ENCODE measurements at regions not wholly inside any gene's neighbourhood (a gene's known extent, or its start where the extent isn't known, plus 50 kb on each side); places are given as distances from the start of the nearest gene placed in this dataset.
A peak's percentile ranks its signal among the peaks of the same experiment; 100 is the strongest.

DNA sequence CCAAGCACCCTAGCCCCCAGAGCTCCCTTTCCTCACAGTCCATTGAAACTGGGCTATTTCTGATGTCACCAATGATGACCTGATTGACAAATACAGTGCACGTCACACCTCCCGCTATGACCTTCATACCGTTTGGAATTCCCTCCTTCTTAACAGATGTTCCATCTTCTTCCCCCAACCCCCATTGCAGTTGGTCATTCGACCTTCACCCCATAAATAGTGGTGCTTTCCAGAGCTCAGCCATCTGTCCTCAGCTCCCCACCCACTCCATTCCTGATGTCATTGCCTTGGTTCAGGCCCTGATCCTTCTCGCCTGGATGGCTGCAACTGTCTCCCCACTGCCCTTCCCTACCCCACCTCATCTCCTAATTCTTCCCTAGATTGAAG lies 198.5 kb downstream of the SOD2 start:
- DNase-seq (ENCODE audit: low read depth, low spot score): no peak
- no peak overlapping the region for H3K4me3 ChIP-seq (ENCODE audit: low read length)

DNA sequence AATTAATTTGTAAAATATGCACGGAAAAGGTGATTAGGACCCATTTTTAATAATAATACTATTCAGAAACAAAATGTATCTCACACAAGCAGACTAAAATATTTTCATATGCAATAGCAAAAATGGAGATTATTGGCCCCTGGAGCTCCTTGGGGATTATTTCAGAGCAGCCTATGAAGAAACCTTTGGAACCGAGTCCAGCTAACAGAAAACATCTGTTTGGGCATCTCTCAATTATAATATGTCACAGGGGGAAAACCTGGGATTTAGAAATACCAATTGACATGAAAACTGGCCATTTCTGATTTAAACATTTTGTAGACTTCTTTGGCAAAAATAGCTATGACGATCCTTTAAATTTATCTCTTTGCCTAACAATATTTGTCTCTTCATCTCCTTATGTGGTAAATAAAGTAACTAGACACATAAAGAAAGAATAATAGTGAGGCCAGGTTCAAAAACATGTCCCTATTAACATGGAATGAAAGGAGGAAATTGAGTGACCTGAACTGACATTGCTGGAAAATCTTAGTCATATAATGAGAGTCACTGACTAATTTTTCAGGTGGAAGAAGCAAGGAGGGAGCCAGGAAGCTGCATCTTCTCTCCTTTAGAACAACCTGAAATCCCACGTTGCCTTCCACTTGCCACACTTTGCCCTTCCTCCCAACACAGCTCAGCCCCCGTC lies 199.0 kb downstream of the SOD2 start:
- no peak for DNase-seq (ENCODE audit: low read depth, low spot score)
- no peak overlapping the region for H3K4me3 ChIP-seq (ENCODE audit: low read length)

DNA sequence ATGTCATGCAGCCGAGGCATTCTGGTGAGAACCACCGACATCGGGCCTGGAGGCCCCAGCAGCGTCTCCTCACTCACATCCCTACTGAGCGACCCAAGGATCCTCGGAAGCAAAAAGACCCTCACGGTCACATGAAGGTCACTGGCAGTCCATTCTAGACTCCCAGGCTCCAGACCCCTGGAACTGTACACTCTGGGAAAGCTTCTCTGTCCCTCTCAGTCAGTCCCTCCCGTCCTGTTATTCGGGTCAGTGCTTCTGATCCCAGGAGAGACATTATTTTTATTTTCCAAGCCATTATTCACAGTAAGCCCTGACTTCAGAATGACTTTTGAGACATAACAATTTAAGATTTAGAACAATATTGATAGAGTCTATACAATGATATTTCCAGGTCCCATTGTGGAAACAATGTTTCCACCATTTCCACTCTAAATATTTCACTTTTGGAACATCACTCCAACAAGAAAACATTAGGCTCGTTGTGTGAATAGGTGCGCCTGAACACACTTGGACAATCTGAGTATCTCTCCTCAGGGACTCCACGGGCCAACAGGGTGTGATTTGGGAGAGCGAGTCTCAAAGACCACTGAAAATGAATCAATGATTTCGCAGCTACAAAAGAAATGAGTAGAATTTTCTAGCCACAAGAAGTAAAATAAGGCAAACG lies 199.7 kb downstream of the SOD2 start:
- DNase-seq (ENCODE audit: low read depth, low spot score): no peak

DNA sequence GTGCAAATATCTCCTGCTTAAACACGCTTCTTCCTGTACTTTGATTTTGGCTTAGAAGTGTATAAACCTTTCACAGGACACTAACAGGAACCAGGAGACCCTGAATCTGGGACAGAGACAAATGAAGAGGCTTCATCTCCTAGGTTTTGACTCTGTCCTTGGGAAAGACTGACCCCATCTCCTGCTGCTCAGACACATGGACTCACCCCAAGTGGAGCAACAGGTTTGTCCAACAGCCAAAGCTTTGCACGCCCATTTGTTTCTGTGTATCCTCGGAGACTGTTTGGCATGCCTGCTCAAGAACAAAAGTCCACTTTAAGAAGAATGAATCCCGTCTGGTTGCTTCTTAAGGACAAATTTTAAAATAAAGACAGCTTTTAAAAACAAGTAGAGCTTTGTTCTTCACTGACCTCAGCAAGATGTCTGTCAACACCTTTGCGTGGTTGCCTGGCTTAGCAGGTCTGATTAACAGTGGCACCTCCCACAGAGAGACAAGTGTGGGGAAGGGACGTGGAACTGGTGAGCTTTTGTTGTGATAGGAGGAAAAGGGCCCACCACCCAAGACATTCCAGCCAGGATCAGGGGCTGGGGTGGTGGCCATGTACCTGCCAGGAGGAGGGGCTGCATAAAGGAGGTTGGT lies 202.6 kb downstream of the SOD2 start:
- H3K4me3 ChIP-seq (ENCODE audit: low read length): no peak overlapping the region
- DNase-seq (ENCODE audit: low read depth, low spot score): no peak

More for the DNA sequence above, 199.7 kb downstream of the SOD2 start:
- no peak overlapping the region for H3K4me3 ChIP-seq (ENCODE audit: low read length)

DNA sequence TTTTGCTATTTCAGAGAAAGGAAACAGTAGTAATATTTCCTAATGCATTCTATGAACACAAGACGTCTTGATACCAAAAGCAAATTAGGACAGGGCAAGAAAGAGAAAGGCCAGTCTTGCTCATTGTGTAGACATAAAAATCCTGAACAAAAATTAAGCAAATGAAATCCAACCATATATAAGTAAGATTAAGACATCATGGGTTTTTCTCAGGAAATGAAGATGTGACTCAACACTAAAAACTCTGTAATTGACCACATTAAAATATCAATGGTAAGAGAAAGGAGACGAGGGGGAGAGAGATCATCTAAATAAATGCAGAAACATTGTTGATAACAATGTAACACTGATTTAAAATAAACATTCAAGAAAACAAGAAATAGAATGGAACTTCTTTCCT lies 205.4 kb downstream of the SOD2 start:
- no peak overlapping the region for H3K4me3 ChIP-seq (ENCODE audit: low read length)
- DNase-seq (ENCODE audit: low read depth, low spot score): no peak

DNA sequence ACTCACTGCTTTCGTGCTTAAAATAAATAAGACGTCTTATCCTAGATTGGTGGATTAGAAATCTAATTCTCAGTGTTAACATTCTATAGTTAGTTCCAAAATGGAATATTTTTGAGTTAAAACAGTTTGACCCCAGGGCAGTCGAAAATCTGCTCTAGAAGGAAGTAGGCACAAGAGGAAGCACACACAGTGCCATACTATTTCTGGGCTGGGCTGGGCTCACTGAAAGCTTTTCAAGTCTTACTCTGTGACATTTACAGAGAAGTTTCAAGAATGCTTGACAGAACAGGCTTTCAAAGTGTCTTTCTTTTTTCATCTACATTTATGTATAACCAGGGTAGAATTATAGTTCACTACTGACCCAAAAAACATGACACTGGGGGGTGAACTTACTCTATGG lies 209.8 kb downstream of the SOD2 start:
- DNase-seq (ENCODE audit: low read depth, low spot score): no peak

DNA sequence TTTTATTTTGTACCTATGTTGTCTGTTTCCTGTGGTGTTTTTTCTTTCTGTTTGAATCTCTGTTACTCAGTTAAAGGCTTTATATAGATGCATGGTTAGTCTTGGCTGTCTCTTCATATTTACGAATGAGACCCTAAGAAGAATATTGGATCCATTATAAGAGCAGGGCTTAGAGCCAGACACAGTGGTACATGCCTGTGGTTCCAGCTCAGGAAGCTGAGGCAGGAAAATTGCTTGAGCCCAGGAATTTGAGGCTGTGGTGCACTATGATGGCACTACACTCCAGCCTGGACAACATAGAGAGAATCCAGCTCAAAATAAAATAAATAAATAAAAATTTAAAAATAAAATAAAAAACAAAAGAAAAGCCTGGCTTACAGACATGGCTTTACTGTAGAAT lies 211.1 kb downstream of the SOD2 start:
- H3K4me3 ChIP-seq (ENCODE audit: low read length): no peak overlapping the region
- no peak for DNase-seq (ENCODE audit: low read depth, low spot score)

More for the DNA sequence above, 209.8 kb downstream of the SOD2 start:
- no peak overlapping the region for H3K4me3 ChIP-seq (ENCODE audit: low read length)

DNA sequence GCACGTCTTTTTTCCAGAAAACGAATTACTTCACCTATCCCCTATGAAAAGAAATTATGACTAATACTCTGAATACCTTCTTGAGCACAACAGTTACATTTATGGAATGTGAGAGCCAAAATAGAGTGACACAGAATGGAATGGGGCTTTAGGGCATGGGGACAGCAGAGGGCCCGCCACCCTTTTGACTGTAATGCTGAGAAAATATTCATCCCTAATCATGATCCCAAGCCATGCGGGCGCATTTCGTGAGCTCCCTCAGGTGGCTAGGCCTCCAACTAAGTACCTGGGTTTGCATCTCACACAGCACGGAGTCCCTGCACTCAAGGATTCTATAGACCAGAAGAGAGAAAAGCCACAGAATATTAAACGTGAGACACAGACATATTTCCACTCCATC lies 212.6 kb downstream of the SOD2 start:
- H3K4me3 ChIP-seq (ENCODE audit: low read length): no peak overlapping the region
- no peak for DNase-seq (ENCODE audit: low read depth, low spot score)

DNA sequence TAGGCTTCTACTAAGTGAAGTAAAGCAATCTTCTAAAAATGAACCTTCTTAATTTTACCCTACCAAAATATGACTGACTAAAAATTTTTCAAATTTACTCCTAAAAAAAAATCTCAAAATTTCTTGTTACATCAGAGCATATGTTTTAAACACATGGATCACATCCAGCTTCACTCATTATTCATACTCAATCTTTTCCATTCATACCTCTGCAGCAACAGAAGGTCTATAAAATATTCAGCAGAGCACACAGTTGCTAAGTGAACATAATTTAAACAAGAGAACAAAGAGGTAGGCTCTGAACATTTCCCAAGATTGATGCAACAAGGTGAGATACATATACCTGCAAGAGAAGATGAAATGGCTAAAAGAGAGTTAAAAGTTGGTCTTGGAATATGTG lies 213.9 kb downstream of the SOD2 start:
- no peak overlapping the region for H3K4me3 ChIP-seq (ENCODE audit: low read length)
- DNase-seq (ENCODE audit: low read depth, low spot score): no peak

DNA sequence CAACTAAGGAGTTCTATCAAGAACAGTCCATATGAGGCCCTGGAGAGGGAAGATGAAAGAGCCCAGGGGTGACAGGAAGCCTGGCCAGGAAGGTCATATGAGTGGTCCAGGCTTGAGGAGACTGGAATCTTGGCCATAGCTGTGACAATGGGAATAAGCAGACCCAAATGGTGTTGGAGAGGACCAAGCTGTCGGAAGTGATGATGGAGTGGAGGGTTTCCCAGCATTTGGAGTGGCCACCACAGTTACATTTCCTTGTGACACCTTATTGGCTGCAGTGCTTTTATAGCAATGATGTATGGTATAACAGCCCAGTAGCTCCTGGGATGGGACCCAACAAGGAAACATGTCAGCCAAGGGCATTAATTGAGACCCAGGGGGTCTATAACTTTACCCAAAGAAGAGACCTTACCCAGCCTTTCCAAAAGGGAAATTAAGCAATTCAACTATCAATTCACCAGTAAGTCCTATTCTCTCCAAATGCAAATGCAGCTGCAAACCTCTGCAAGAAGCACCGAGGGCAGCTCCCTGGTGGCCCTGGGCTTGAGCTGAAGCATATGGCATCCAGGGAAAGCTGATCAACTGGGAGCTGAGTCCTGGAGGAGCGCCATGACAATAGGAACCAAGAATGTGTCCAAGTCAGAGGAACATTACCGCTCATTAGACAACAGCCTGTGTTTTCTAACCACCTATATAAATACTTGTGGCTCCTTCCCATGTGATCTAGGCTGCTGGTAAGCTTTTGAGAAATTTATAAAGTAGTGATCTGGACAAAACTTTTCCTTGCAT lies 219.4 kb downstream of the SOD2 start:
- no peak for DNase-seq (ENCODE audit: low read depth, low spot score)
- H3K4me3 ChIP-seq (ENCODE audit: low read length): no peak overlapping the region

DNA sequence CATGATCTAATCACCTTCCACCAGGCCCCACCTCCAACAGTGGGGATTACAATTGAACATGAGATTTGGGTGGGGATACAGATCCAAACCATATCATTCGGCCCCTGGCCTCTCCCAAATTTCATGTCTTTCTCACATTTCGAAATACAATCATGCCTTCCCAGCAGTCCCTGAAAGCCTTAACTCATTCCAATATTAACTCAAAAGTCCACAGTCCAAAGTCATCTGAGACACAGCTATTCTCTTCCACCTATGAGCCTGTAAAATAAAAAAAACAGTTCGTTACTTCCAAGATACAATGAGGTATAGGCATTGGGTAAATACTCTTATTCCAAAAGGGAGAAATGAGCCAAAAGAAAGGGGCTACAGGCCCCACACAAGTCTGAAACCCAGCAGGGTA lies 222.6 kb downstream of the SOD2 start:
- no peak overlapping the region for H3K4me3 ChIP-seq (ENCODE audit: low read length)
- DNase-seq (ENCODE audit: low read depth, low spot score): no peak

DNA sequence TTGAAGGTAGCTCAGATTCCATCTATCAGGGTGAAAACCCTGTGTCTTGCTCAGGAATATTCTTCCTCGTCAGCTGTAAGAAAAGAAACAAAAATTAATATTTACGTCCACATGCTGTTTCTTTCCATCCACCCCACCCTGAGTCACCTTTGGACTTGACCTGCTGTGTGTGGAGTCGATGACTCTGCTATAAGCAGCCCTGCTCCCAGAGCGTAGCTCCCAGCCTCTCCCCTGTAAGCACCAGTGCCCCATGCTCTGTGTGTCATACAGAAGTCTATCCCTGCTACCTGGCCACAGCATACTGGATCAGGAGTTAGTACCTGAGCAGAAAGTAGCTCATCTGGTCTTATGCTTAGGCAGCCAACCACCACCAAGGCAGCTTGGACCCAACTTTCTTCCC lies 223.6 kb downstream of the SOD2 start:
- H3K4me3 ChIP-seq (ENCODE audit: low read length): no peak overlapping the region
- DNase-seq (ENCODE audit: low read depth, low spot score): no peak

DNA sequence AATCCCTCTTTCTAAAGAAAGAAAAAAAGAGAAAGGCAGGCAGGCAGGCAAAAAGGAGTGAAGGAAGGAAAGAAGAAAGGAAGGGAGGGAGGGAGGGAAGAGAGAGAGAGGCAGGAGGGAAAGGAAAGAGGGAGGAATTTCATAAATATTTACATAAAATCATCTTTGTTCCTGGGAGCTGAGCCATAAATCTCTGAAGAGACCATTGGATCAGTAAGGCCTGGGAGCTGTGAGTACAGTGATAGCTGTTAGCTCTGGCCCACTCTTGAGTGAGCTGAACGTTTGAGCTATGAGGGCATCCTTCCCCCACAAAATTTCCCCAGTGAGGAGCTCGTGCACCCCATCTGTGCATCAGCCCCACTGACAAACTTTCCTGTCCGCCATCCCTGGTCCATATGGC lies 224.0 kb downstream of the SOD2 start:
- DNase-seq (ENCODE audit: low read depth, low spot score): no peak
- no peak overlapping the region for H3K4me3 ChIP-seq (ENCODE audit: low read length)

DNA sequence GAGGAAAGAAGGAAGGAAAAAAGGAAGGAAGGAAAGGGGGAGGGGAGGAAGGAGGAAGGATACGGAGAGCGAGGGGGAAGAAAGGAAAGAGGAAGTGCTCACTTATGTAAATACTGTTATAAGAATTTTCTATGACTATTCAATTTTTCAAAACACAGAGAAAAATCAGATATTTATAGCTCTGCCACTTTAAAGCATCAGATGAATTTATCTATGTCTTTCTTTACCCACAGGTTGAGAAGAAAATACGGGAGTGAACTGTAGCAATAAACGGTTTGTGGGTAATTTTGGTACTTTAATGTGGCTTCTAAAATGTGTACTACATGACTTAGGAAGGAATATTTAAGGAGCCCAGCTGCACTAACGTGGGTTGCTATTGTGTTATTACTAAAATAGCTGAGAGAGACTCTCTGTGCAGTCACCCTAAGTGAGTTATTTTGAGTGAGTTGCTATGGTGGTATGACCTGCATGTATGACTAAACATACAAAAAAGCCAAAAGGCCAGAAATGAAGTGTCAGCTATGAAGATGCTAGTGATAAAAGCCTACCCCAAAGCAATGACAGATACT lies 225.5 kb downstream of the SOD2 start:
- H3K4me3 ChIP-seq (ENCODE audit: low read length): no peak overlapping the region
- peak; percentile 96 for DNase-seq (ENCODE audit: low read depth, low spot score)

DNA sequence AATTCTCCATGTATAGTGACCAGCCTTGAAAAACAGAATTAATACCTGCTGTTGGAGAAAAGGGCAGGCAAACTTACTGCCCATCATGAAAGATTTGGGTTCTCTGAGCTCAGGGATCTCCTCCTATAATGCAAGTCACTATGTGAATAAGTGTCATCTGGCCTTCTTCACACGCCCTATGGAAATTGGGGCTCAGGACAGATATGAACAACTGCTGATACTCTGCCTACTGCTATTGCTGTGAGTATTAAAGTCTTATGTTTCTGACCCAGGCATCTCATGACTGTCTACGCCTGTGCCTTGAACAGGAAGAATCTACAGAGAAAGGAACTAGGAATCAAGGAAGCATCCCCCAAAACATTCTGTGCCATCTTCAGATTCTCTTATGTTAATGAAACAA lies 226.1 kb downstream of the SOD2 start:
- H3K4me3 ChIP-seq (ENCODE audit: low read length): no peak overlapping the region

DNA sequence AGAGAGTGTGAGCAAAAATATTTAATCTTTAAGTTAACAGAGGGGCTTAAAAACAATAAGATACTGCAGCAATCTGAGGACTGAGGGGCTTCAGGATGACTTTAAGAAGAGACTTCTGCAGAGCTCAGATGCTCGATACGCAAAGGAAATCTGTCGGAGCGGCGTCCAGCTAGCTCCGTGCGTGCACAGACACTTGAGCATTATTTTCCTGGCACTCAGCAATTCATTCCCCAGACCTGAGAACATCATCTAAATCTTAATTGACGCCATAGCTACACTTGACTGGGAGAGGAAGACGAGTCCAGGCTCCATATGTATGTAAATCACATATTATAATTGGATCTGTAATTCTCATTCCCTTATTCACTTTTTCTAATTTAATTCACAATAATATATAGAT lies 228.2 kb downstream of the SOD2 start:
- DNase-seq (ENCODE audit: low read depth, low spot score): no peak
- no peak overlapping the region for H3K4me3 ChIP-seq (ENCODE audit: low read length)

More for the DNA sequence above, 226.1 kb downstream of the SOD2 start:
- no peak for DNase-seq (ENCODE audit: low read depth, low spot score)

DNA sequence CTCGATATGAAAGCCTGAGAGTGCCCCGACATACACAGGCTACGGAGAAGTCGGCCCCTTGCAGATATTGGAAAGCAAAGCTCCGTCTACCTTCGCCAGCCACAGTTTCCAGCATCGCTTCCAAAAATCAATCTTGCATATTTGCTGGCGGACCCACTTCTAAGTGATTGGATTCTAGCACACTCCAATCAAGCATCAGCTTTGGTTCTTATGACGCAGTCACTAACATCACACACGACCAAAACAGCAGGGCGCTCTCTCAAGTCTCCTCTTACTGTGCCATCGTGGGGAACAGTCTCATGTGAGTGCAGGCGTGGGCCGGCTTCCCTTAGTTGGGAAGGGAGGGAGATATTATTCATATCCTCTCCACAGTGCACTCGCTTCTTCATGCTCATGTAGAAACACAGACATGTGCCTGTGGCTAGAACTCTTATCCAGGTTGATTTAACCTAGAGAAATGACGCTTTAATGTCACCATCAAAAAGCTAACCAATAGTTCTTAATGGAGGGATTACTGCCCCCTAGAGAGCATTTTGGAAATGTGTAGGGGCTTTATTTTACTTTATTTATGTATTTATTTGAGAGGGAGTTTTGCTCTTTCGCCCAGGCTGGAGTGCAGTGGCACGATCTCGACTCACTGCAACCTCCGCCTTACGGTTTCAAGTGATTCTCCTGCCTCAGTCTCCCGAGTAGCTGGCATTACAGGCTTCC lies 229.8 kb downstream of the SOD2 start:
- no peak overlapping the region for H3K4me3 ChIP-seq (ENCODE audit: low read length)
- peak; percentile 56 for DNase-seq (ENCODE audit: low read depth, low spot score)

DNA sequence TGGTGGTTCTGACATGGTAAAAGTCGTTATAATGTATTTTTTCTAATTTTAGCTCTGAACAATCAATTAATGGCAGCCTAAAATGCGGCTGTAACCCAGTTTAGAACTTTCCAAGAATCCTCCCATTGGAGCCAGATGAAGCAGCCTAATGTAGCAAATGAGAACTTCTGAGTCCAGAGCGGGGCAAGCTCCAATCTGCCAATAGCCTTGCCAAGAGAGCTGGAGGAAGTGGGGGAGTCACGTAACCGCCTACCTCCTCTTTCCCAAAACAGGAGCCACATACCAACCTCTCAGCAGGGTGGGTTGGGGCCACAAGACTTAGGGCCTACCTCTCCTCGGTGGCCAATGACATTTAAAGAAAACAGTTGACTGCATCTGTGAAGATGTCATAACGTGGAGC lies 230.6 kb downstream of the SOD2 start:
- DNase-seq (ENCODE audit: low read depth, low spot score): no peak
- no peak overlapping the region for H3K4me3 ChIP-seq (ENCODE audit: low read length)

DNA sequence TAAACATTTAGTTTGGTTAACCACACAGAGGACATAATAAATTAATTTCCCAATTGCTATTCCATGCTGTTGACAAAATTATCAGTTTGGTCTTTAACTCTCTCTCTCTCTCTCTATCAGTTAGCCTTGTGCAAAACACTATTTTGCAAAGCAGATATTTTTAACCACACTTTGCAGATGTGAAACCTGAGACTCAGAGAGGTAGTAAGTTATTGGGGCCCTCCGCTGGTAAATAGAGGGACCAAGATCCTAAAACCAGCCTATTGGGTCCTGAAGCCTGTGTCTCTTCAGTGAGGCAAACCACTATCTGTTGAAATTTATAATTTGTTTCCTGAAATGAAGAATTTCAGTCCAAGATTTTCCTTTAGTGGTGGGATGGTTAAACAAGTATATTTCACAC lies 231.0 kb downstream of the SOD2 start:
- DNase-seq (ENCODE audit: low read depth, low spot score): no peak
- H3K4me3 ChIP-seq (ENCODE audit: low read length): no peak overlapping the region

Measured in Jurkat, Clone E6-1 (cell line).